Neuronal stem cell (in vitro differentiated cells): ENCODE measurements at regions not wholly inside any gene's neighbourhood (a gene's known extent, or its start where the extent isn't known, plus 50 kb on each side); places are given as distances from the start of the nearest gene placed in this dataset.

Experiments
- DNase-seq: peaks from one replicate; pipeline ENCODE4 v3.0.0-alpha.2; 2013; ENCODE audit warnings: low spot score
- H2AFZ ChIP-seq: one replicate; pipeline ENCODE4 v1.6.1; 2013; ENCODE audit warnings: mild to moderate bottlenecking, low read length, inconsistent platforms
- H2AK5ac ChIP-seq: 2 replicates; pipeline ENCODE4 v1.6.1; 2013; ENCODE audit warnings: low read depth, mild to moderate bottlenecking, inconsistent platforms, low read length, moderate library complexity, mixed read lengths
- H2BK120ac ChIP-seq: 2 replicates; pipeline ENCODE4 v1.6.1; 2013; ENCODE audit warnings: low read depth, mild to moderate bottlenecking, inconsistent platforms, low read length, moderate library complexity, mixed read lengths
- H2BK12ac ChIP-seq: one replicate; pipeline ENCODE4 v1.6.1; 2013; ENCODE audit warnings: low read length, inconsistent platforms
- H2BK15ac ChIP-seq: 2 replicates; pipeline ENCODE4 v1.6.1; 2013; ENCODE audit warnings: mild to moderate bottlenecking, low read length, inconsistent platforms, mixed read lengths
- H2BK5ac ChIP-seq: one replicate; pipeline ENCODE4 v1.6.1; 2013; ENCODE audit warnings: inconsistent platforms, mild to moderate bottlenecking, low read length, moderate library complexity
- H3K14ac ChIP-seq: one replicate; pipeline ENCODE4 v1.6.1; 2013; ENCODE audit warnings: low read length, inconsistent platforms
- H3K18ac ChIP-seq: 2 replicates; pipeline ENCODE4 v1.6.1; 2013; ENCODE audit warnings: low read length, inconsistent platforms
- H3K23ac ChIP-seq: 2 replicates; pipeline ENCODE4 v1.6.1; 2013; ENCODE audit warnings: low read depth, mild to moderate bottlenecking, mixed read lengths, low read length, inconsistent platforms; ENCODE audit not compliant: poor library complexity
- H3K27ac ChIP-seq: replicated peaks from 3 replicates; pipeline ENCODE4 v1.5.1; 2013; ENCODE audit warnings: low read length, inconsistent platforms
- H3K27me3 ChIP-seq, 3 experiments: 2 replicates each; pipeline ENCODE4 v1.6.1; 2013; ENCODE audit warnings: low read length in 3 of 3, mild to moderate bottlenecking in 2 of 3, inconsistent platforms in 1 of 3, low read depth in 1 of 3, mixed read lengths in 1 of 3, moderate library complexity in 1 of 3; ENCODE audit not compliant: control insufficient read depth in 3 of 3, insufficient read depth in 3 of 3
- H3K36me3 ChIP-seq, 2 donors: replicated peaks in 1 of 2; 2 replicates each; pipeline ENCODE4 v1.6.1; 2013; ENCODE audit warnings: low read length in 2 of 2; ENCODE audit not compliant: control insufficient read depth in 2 of 2, insufficient read depth in 2 of 2
- H3K4ac ChIP-seq: 2 replicates; pipeline ENCODE4 v1.6.1; 2013; ENCODE audit warnings: inconsistent platforms, mild to moderate bottlenecking, low read length, moderate library complexity
- H3K4me1 ChIP-seq, 2 donors: 1 replicate in 1 of 2; 2 replicates in 1 of 2; pipeline ENCODE4 v1.6.1; 2013; ENCODE audit warnings: low read length in 2 of 2, low read depth in 1 of 2; ENCODE audit not compliant: control insufficient read depth in 2 of 2, insufficient read depth in 1 of 2
- H3K4me2 ChIP-seq: one replicate; pipeline ENCODE4 v1.6.1; 2013; ENCODE audit warnings: mild to moderate bottlenecking, low read length, inconsistent platforms; ENCODE audit not compliant: insufficient read depth, poor library complexity, severe bottlenecking
- H3K4me3 ChIP-seq, 2 donors: 2 replicates each; pipeline ENCODE4 v1.5.1; 2013; ENCODE audit warnings: low read length in 2 of 2, mild to moderate bottlenecking in 2 of 2, inconsistent platforms in 1 of 2, moderate library complexity in 1 of 2
- H3K79me1 ChIP-seq: one replicate; pipeline ENCODE4 v1.6.1; 2013; ENCODE audit warnings: low read depth, mild to moderate bottlenecking, inconsistent platforms, low read length, moderate library complexity
- H3K9ac ChIP-seq: one replicate; pipeline ENCODE4 v1.6.1; 2013; ENCODE audit warnings: mild to moderate bottlenecking, low read depth, low read length, inconsistent platforms; ENCODE audit not compliant: poor library complexity
- H3K9me3 ChIP-seq, 2 donors: replicated peaks in 1 of 2; 2 replicates each; pipeline versions ENCODE3 to v1.6.1; 2013; ENCODE audit warnings: low read length in 2 of 2, mild to moderate bottlenecking in 2 of 2, inconsistent platforms in 1 of 2, low read depth in 1 of 2, mixed read lengths in 1 of 2, moderate library complexity in 1 of 2; ENCODE audit not compliant: control insufficient read depth in 2 of 2, insufficient read depth in 1 of 2
- H4K8ac ChIP-seq: one replicate; pipeline ENCODE4 v1.6.1; 2013; ENCODE audit warnings: low read depth, mild to moderate bottlenecking, inconsistent platforms, low read length, moderate library complexity
- H4K91ac ChIP-seq: one replicate; pipeline ENCODE4 v1.6.1; 2013; ENCODE audit warnings: low read length, low read depth, mild to moderate bottlenecking, inconsistent platforms; ENCODE audit not compliant: poor library complexity
- WGBS, 2 donors: extraction: QIAGEN DNeasy Blood & Tissue Kit; methylation state at CpG; one replicate each; pipeline ENCODE4 v1.1.7; 2013; ENCODE audit warnings: missing lambda C conversion rate in 2 of 2, mixed read lengths in 1 of 2; ENCODE audit not compliant: insufficient read length in 2 of 2, insufficient replicate concordance in 1 of 2; ENCODE audit errors: extremely low coverage in 2 of 2; 5-methylcytosine and 5-hydroxymethylcytosine counted together

DNA sequence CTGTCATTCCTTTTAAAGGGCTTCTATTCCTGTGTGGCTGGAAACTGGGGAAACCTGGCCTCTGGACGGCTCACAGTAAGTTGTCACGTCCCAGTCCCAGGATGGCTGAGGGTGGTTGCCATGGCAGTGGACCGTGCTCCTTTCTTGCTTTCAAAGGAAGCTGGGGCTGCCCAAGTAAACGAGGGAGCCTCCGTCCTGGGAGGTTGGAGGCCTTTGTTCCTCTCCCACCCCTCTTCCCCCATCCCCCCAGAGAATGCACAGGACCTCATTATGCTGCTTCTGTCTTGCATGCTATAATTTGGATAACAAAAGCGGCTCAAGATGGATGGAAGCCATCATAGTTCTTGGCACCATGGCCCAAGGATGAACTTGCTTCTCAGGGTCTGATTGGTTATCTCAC lies 325.5 kb upstream of the HS6ST1 start:
- H3K4me1 ChIP-seq, result peaks cover 31 to 43% of the 10 kb centered on the region in 2 donors

DNA sequence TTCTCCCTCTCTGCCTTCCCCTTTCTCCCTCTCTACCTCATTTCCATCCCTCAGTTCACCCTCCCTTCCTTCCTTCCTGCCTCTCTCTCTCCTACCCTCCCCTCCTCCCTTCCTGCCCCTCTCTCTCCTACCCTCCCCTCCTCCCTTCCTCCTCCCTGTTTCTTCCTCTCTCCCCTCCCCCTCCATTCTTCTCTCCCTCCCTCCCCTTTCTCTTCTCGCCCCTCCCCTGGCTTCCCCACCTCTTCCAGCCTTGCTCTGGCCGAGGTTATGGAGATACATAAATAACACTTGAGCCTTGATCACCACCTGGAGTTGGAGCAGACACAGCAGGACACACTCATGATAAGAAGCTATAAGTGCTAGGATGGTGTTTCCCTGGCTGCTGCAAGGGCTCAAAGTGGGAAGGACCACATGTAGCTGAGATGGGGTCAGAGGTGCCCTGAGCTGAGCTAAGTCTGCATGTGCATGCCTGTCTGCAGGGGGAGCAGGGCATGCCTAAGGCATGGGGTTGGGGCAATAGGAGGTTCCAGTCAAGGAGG lies 326.1 kb upstream of the HS6ST1 start:
- no peak overlapping the region for H2BK15ac ChIP-seq
- peaks cover 25 to 37% of the 10 kb centered on the region in 2 donors for H3K4me1 ChIP-seq
- H3K27ac ChIP-seq, result peak overlapping the region; percentile 76
- H2AK5ac ChIP-seq, result no peak overlapping the region
- no peaks in the 10 kb centered on the region for H3K27me3 ChIP-seq
- H3K79me1 ChIP-seq, result no peaks in the 10 kb centered on the region
- H3K4me2 ChIP-seq, result no peak overlapping the region
- H3K4ac ChIP-seq, result no peak overlapping the region
- no peak overlapping the region for H3K4me3 ChIP-seq
- H3K9ac ChIP-seq, result no peak overlapping the region
- H3K9me3 ChIP-seq, result peaks cover 0 to 7% of the 10 kb centered on the region in 2 donors
- H2AFZ ChIP-seq, result peak overlapping the region; percentile 75
- DNase-seq, result peak; percentile 27
- no peak overlapping the region for H2BK5ac ChIP-seq
- H3K18ac ChIP-seq, result peak overlapping the region; percentile 61
- no CpG with 5 or more reads among the region's 2 CpGs for WGBS, 2 donors
- H2BK12ac ChIP-seq, result no peak overlapping the region
- no peak overlapping the region for H3K14ac ChIP-seq
- no peak overlapping the region for H2BK120ac ChIP-seq
- H4K91ac ChIP-seq, result peak overlapping the region; percentile 19
- H3K36me3 ChIP-seq, result no peaks in the 10 kb centered on the region
- H3K23ac ChIP-seq, result no peak overlapping the region
- peak overlapping the region; percentile 70 for H4K8ac ChIP-seq

More for the DNA sequence above, 325.5 kb upstream of the HS6ST1 start:
- H3K4me2 ChIP-seq, result peak overlapping the region; percentile 38
- peak overlapping the region; percentile 75 for H2AFZ ChIP-seq
- H4K91ac ChIP-seq, result no peak overlapping the region
- no peak overlapping the region for H2BK12ac ChIP-seq
- no peak overlapping the region for H3K4ac ChIP-seq
- no peaks in the 10 kb centered on the region for H3K79me1 ChIP-seq
- H3K4me3 ChIP-seq, result no peak overlapping the region
- no CpG with 5 or more reads among the region's 6 CpGs for WGBS, 2 donors
- peaks cover 0 to 6% of the 10 kb centered on the region in 2 donors for H3K9me3 ChIP-seq
- no peak overlapping the region for H2AK5ac ChIP-seq
- no peaks in the 10 kb centered on the region for H3K36me3 ChIP-seq
- no peak overlapping the region for H3K18ac ChIP-seq
- no peak overlapping the region for H2BK5ac ChIP-seq
- no peak overlapping the region for H3K14ac ChIP-seq
- H3K9ac ChIP-seq, result no peak overlapping the region
- H3K23ac ChIP-seq, result no peak overlapping the region
- H3K27ac ChIP-seq, result peak overlapping the region; percentile 64
- H3K27me3 ChIP-seq, result no peaks in the 10 kb centered on the region
- no peak overlapping the region for H2BK120ac ChIP-seq
- no peak overlapping the region for H2BK15ac ChIP-seq
- DNase-seq, result peak; percentile 71
- H4K8ac ChIP-seq, result no peak overlapping the region

DNA sequence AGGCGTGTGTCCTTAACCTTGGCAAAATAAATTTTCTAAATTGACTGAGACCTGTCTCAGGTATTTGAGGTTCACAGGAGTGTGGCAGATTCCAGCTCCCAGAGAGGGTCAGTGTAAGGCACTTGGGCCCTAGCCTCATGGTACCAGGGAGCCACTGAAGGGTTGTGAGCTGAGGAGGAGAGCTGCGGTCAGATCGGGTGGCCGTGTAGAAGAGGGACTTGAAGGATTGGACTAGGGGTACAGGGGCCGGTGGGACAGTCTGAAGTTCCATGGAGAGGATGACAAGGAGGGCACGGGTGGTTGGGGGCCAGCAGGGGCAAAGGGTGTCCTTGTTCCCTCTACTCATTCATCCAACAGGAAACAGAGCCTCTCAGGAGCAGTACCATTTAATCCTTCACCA lies 327.0 kb upstream of the HS6ST1 start:
- Histone ChIP-seq H3K79me1 (no peaks in the 10 kb centered on the region), H3K23ac (no peak overlapping the region), H3K18ac (peak overlapping the region; percentile 61), H2AFZ (peak overlapping the region; percentile 75), H3K4ac (no peak overlapping the region), H3K27me3 (no peaks in the 10 kb centered on the region), H3K4me2 (no peak overlapping the region), H2AK5ac (peak overlapping the region; percentile 49), H3K4me1 (peaks cover 21 to 29% of the 10 kb centered on the region in 2 donors), H3K9ac (no peak overlapping the region), H3K4me3 (no peak overlapping the region), H3K36me3 (no peaks in the 10 kb centered on the region), H3K9me3 (peaks cover 0 to 10% of the 10 kb centered on the region in 2 donors), H2BK12ac (no peak overlapping the region), H2BK120ac (no peak overlapping the region), H2BK5ac (no peak overlapping the region), H4K8ac (no peak overlapping the region), H2BK15ac (no peak overlapping the region), H3K27ac (no peak overlapping the region), H4K91ac (no peak overlapping the region), H3K14ac (no peak overlapping the region)
- no CpG with 5 or more reads among the region's 6 CpGs for WGBS, 2 donors
- DNase-seq, result no peak

DNA sequence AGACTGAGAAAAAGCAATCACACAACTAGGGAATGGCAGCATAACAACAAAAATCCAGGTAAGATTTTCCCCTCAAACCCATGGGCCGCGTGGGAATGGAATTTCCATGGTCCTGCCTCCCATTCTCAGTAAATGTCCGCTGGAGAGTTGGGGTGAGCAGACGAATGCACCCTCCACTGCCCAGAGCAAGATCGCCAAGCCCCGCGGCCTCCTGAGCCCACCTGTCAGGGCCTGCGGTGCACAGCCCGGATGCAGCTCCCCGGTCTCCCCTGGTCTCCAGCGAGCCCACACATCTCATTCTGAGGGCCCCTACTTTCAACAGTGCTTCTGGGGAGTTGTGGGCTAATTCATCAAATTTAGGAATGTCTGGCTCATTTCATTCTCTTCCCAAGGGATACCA lies 327.4 kb upstream of the HS6ST1 start:
- Histone ChIP-seq H3K79me1 (no peaks in the 10 kb centered on the region), H4K8ac (no peak overlapping the region), H3K27ac (no peak overlapping the region), H2BK12ac (no peak overlapping the region), H3K27me3 (no peaks in the 10 kb centered on the region), H3K4me3 (no peak overlapping the region), H2BK5ac (no peak overlapping the region), H3K9me3 (peaks cover 0 to 10% of the 10 kb centered on the region in 2 donors), H3K4me2 (no peak overlapping the region), H3K9ac (no peak overlapping the region), H2BK15ac (no peak overlapping the region), H2AK5ac (peak overlapping the region; percentile 23), H2BK120ac (no peak overlapping the region), H3K14ac (no peak overlapping the region), H3K4ac (no peak overlapping the region), H2AFZ (no peak overlapping the region), H4K91ac (no peak overlapping the region), H3K18ac (peak overlapping the region; percentile 73), H3K23ac (no peak overlapping the region), H3K36me3 (no peaks in the 10 kb centered on the region), H3K4me1 (peaks cover 21 to 29% of the 10 kb centered on the region in 2 donors)
- no peak for DNase-seq
- WGBS, 2 donors, result no CpG with 5 or more reads among the region's 11 CpGs
